Fibroblast of lung (primary cell): ENCODE measurements at regions not wholly inside any gene's neighbourhood (a gene's known extent, or its start where the extent isn't known, plus 50 kb on each side); places are given as distances from the start of the nearest gene placed in this dataset.
A peak's percentile ranks its signal among the peaks of the same experiment; 100 is the strongest.

Source experiments
- DNase-seq, 2 donors: peaks; one replicate each; pipeline versions ENCODE4 v3.0.0 to v3.0.0-alpha.2; 2010; ENCODE audit warnings: low read depth in 2 of 2
- H2AFZ ChIP-seq: 2 replicates; pipeline ENCODE4 v1.5.1; 2012; ENCODE audit warnings: low read length, control low read depth, inconsistent platforms
- H3K27ac ChIP-seq: 2 replicates; pipeline ENCODE4 v1.5.1; 2011; ENCODE audit warnings: low read length, control low read depth; ENCODE audit not compliant: insufficient read depth
- H3K27me3 ChIP-seq: 2 replicates; pipeline ENCODE4 v1.5.1; 2011; ENCODE audit warnings: mild to moderate bottlenecking, low read length; ENCODE audit not compliant: control insufficient read depth, insufficient read depth
- H3K36me3 ChIP-seq: 2 replicates; pipeline ENCODE4 v1.5.1; 2011; ENCODE audit warnings: low read length; ENCODE audit not compliant: control insufficient read depth, insufficient read depth
- H3K4me1 ChIP-seq: 2 replicates; pipeline ENCODE4 v1.5.1; 2011; ENCODE audit warnings: low read length; ENCODE audit not compliant: control insufficient read depth, insufficient read depth; ENCODE audit errors: extremely low read depth
- H3K4me2 ChIP-seq: 2 replicates; pipeline ENCODE4 v1.5.1; 2011; ENCODE audit warnings: low read length, control low read depth; ENCODE audit not compliant: insufficient read depth; ENCODE audit errors: extremely low read depth
- H3K4me3 ChIP-seq, 4 experiments: fragments of 200-600 bp in 1 of 4; sonication (generic) in 1 of 4; replicated peaks in 1 of 4; 2 replicates each; pipeline ENCODE4 v1.5.1; 2011 to 2016; ENCODE audit warnings: low read length in 4 of 4, low read depth in 3 of 4, mild to moderate bottlenecking in 3 of 4, control low read depth in 2 of 4, inconsistent platforms in 1 of 4, mixed read lengths in 1 of 4; ENCODE audit not compliant: insufficient read depth in 1 of 4; ENCODE audit errors: control extremely low read depth in 1 of 4
- H3K79me2 ChIP-seq: 2 replicates; pipeline ENCODE4 v1.5.1; 2012; ENCODE audit warnings: mild to moderate bottlenecking, low read length, inconsistent platforms; ENCODE audit not compliant: control insufficient read depth, insufficient read depth
- H3K9ac ChIP-seq: 2 replicates; pipeline ENCODE4 v1.5.1; 2011; ENCODE audit warnings: mild to moderate bottlenecking, low read length, control low read depth; ENCODE audit not compliant: insufficient read depth
- H3K9me3 ChIP-seq: 2 replicates; pipeline ENCODE4 v1.5.1; 2012; ENCODE audit warnings: low read depth, low read length; ENCODE audit not compliant: control insufficient read depth, insufficient read depth
- H4K20me1 ChIP-seq: 2 replicates; pipeline ENCODE4 v1.5.1; 2011; ENCODE audit warnings: low read length; ENCODE audit not compliant: control insufficient read depth, insufficient read depth; ENCODE audit errors: extremely low read depth
- EZH2 ChIP-seq: IDR thresholded peaks from 2 replicates; pipeline ENCODE4 v1.5.1; 2012; ENCODE audit warnings: low read length, control low read depth, mild to moderate bottlenecking; ENCODE audit errors: missing control alignments
- TF ChIP-seq, protein P1 (sequence below), 2 donors: IDR thresholded peaks in 1 of 2; conservative IDR thresholded peaks in 1 of 2; 1 replicate in 1 of 2; 2 replicates in 1 of 2; pipeline ENCODE4 v1.5.1; 2011 to 2012; ENCODE audit warnings: low read length in 2 of 2, control low read depth in 1 of 2, inconsistent platforms in 1 of 2, low read depth in 1 of 2, mild to moderate bottlenecking in 1 of 2

GRCh38 chr3:74537857-74538256 lies 76.6 kb downstream of the CNTN3 start:
- no peak for DNase-seq

GRCh38 chr3:74537164-74537563 lies 77.3 kb downstream of the CNTN3 start:
- Histone ChIP-seq H2AFZ (no peak overlapping the region), H3K27ac (no peak overlapping the region), H3K27me3 (no peaks in the 10 kb centered on the region), H3K9me3 (no peaks in the 10 kb centered on the region), H3K79me2 (no peaks in the 10 kb centered on the region), H3K9ac (no peak overlapping the region), H3K4me3 (no peak overlapping the region), H4K20me1 (no peaks in the 10 kb centered on the region), H3K4me1 (no peaks in the 10 kb centered on the region), H3K36me3 (no peaks in the 10 kb centered on the region), H3K4me2 (no peak overlapping the region)
- TF ChIP-seq, protein P1, sequence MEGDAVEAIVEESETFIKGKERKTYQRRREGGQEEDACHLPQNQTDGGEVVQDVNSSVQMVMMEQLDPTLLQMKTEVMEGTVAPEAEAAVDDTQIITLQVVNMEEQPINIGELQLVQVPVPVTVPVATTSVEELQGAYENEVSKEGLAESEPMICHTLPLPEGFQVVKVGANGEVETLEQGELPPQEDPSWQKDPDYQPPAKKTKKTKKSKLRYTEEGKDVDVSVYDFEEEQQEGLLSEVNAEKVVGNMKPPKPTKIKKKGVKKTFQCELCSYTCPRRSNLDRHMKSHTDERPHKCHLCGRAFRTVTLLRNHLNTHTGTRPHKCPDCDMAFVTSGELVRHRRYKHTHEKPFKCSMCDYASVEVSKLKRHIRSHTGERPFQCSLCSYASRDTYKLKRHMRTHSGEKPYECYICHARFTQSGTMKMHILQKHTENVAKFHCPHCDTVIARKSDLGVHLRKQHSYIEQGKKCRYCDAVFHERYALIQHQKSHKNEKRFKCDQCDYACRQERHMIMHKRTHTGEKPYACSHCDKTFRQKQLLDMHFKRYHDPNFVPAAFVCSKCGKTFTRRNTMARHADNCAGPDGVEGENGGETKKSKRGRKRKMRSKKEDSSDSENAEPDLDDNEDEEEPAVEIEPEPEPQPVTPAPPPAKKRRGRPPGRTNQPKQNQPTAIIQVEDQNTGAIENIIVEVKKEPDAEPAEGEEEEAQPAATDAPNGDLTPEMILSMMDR (conservative IDR thresholded peaks at IDR 0.05 in 1 of 2, IDR thresholded peaks at IDR 0.05 in 1 of 2; ENCODE audit: low read depth in 1 of 2, low read length in 2 of 2) = no peak
- TF ChIP-seq EZH2 = no peak
- peak; percentile 47 to 73 for DNase-seq

More at GRCh38 chr3:74537857-74538256, 76.6 kb downstream of the CNTN3 start:
- H3K27ac ChIP-seq = no peak overlapping the region
- no peak overlapping the region for H3K4me2 ChIP-seq
- TF ChIP-seq EZH2 = no peak
- TF ChIP-seq, protein P1 (conservative IDR thresholded peaks at IDR 0.05 in 1 of 2, IDR thresholded peaks at IDR 0.05 in 1 of 2; ENCODE audit: low read depth in 1 of 2, low read length in 2 of 2) = no peak
- H3K9me3 ChIP-seq = no peaks in the 10 kb centered on the region
- no peaks in the 10 kb centered on the region for H3K36me3 ChIP-seq
- no peaks in the 10 kb centered on the region for H3K4me1 ChIP-seq
- no peak overlapping the region for H2AFZ ChIP-seq
- no peak overlapping the region for H3K9ac ChIP-seq
- H3K27me3 ChIP-seq = no peaks in the 10 kb centered on the region
- H4K20me1 ChIP-seq = no peaks in the 10 kb centered on the region
- H3K4me3 ChIP-seq = no peak overlapping the region
- no peaks in the 10 kb centered on the region for H3K79me2 ChIP-seq

DNA sequence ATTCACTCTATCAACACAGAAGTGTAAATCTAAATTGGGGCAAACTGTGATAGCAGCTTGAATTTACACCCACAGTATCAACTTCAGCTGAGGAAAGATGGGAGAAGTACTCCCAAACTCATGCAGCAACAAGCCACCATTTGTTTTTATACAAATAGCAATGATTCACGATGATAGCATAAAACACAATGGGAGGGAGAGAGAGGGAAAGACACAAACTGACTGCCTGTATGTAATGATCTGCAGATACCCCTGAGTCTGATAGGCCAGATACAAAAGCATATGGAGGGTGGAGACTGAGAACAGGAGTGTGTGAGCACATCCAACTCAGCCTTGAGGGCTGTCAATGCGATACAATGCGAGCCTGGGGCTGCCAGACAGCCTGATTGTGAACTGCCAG lies 79.2 kb downstream of the CNTN3 start:
- Histone ChIP-seq H4K20me1 (no peaks in the 10 kb centered on the region), H3K4me3 (no peak overlapping the region), H3K79me2 (no peaks in the 10 kb centered on the region), H3K4me2 (no peak overlapping the region), H3K36me3 (no peaks in the 10 kb centered on the region), H3K27ac (no peak overlapping the region), H3K9ac (no peak overlapping the region), H3K4me1 (peaks cover 4% of the 10 kb centered on the region), H3K9me3 (no peaks in the 10 kb centered on the region), H2AFZ (no peak overlapping the region), H3K27me3 (no peaks in the 10 kb centered on the region)
- TF ChIP-seq EZH2 = no peak
- DNase-seq = no peak
